ENCODE measurements at regions not wholly inside any gene's neighbourhood (a gene's known extent, or its start where the extent isn't known, plus 50 kb on each side); places are given as distances from the start of the nearest gene placed in this dataset.

GRCh38 chr10:131695496-131696165 is 205.2 kb upstream of the PPP2R2D start:
- TF ChIP-seq CTCF (IDR thresholded peaks at IDR 0.05), result no peak
- Histone ChIP-seq H3K36me3 (no peaks in the 10 kb centered on the region), H3K9me3 (peaks cover 0 to 3% (median 0%) of the 10 kb centered on the region in 11 donors), H3K4me3 (no peak overlapping the region), H3K27me3 (peaks cover 0 to 35% (median 17%) of the 10 kb centered on the region in 7 donors), H3K4me1 (no peaks in the 10 kb centered on the region), H3K27ac (no peak overlapping the region)
- ATAC-seq, result no peak
- intact Hi-C loops (cut with DNase I), result no loop called here
- 69 to 70% methylated on average over 23 of the region's 23 CpGs for WGBS, 2 donors
- no peak for DNase-seq

GRCh38 chr10:131697476-131698128 is 203.2 kb upstream of the PPP2R2D start:
- H3K27ac ChIP-seq, result no peak overlapping the region
- ATAC-seq, result no peak
- H3K27me3 ChIP-seq, result peaks cover 0 to 34% (median 12%) of the 10 kb centered on the region in 7 donors
- 77 to 79% methylated on average over 21 of the region's 21 CpGs for WGBS, 2 donors
- no peak overlapping the region for H3K4me3 ChIP-seq
- DNase-seq, result no peak
- no peaks in the 10 kb centered on the region for H3K4me1 ChIP-seq
- TF ChIP-seq CTCF (IDR thresholded peaks at IDR 0.05), result no peak
- intact Hi-C loops (cut with DNase I), result no loop called here
- peaks cover 0 to 3% (median 0%) of the 10 kb centered on the region in 11 donors for H3K9me3 ChIP-seq
- H3K36me3 ChIP-seq, result no peaks in the 10 kb centered on the region

DNA sequence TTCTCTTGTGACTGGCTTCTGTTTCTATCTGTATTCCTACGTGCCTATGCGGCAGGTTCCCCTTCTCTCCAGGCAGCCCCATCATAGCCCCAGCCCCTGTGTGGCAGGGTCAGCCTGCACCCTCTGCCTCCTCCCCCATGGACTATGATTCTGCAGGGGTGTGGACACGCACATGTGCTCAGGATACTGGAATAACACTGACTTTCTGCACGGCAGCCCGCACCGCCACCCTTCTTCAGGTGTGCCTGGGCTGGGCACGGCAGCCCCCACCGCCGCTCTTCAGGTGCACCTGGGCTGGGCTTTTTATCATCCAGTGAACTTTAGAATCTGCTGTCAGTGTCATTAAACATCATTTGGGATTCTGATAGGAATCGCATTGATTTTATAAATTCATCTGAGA is 202.6 kb upstream of the PPP2R2D start:
- whole genome bisulfite sequencing, 2 donors, result 86 to 90% methylated on average over 10 of the region's 10 CpGs
- Histone ChIP-seq H3K27ac (no peak overlapping the region), H3K4me3 (no peak overlapping the region), H3K9me3 (peaks cover 0 to 3% (median 0%) of the 10 kb centered on the region in 11 donors), H3K4me1 (no peaks in the 10 kb centered on the region), H3K36me3 (no peaks in the 10 kb centered on the region), H3K27me3 (peaks cover 0 to 36% (median 8%) of the 10 kb centered on the region in 7 donors)
- no peak for TF ChIP-seq CTCF (IDR thresholded peaks at IDR 0.05)
- no peak for ATAC-seq
- intact Hi-C loops (cut with DNase I), result no loop called here
- no peak for DNase-seq

DNA sequence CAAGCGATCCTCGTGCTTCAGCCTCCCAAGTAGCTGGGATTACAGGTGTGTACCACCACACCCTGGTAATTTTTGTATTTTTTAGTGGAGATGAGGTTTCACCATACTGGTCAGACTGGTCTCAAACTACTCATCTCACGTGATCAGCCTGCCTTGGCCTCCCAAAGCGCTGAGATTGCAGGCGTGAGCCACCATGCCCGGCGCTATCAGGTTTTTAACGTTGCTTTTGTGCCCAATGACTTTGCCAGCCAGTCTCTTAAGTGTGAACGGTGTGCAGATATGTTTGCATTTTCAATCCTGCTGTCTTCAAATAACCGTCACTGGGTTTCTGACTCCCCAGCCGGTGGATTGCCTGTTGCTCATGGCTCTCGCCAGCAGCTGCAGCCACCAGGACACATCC is 201.8 kb upstream of the PPP2R2D start:
- peaks cover 0 to 40% (median 8%) of the 10 kb centered on the region in 7 donors for H3K27me3 ChIP-seq
- no peak overlapping the region for H3K27ac ChIP-seq
- H3K4me1 ChIP-seq, result no peaks in the 10 kb centered on the region
- 84 to 86% methylated on average over 12 of the region's 12 CpGs for WGBS, 2 donors
- H3K9me3 ChIP-seq, result peaks cover 0 to 3% (median 0%) of the 10 kb centered on the region in 11 donors
- TF ChIP-seq CTCF (IDR thresholded peaks at IDR 0.05), result no peak
- intact Hi-C loops (cut with DNase I), result no loop called here
- H3K36me3 ChIP-seq, result no peaks in the 10 kb centered on the region
- no peak for DNase-seq
- H3K4me3 ChIP-seq, result no peak overlapping the region
- no peak for ATAC-seq

Measured in heart right ventricle (tissue), 16 donors.